ENCODE measurements at regions not wholly inside any gene's neighbourhood (a gene's known extent, or its start where the extent isn't known, plus 50 kb on each side); places are given as distances from the start of the nearest gene placed in this dataset.
"Not testable (repeated sequence)": the region's sequence is repeated elsewhere in the genome, so short reads cannot be mapped to it uniquely, and the experiment has no call there.

DNA sequence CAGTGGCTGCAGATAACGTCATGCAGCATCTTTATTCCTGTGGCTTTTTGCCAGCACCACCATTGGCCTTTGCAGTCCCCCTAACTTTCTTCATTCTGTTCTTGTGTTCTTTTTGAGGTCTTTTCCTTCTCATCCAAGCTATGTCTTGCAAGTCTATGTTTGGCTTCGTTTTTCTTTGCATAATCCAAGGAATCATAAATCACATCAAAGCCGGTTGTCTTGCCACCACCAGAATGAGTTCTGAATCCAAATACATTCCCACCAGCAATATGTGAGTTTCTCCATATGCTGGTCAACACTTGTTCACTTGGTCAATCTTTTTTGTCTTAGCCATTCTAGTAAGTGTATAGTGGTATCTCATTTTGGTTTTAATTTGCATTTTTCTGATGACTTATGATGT lies 70.6 kb upstream of the AK4 start:
- Histone ChIP-seq H3K36me3 (ENCODE audit: insufficient read depth, low read length) (no peaks in the 10 kb centered on the region), H3K9me3 (ENCODE audit: low read length) (no peaks in the 10 kb centered on the region), H3K9ac (ENCODE audit: low read length) (no peak overlapping the region), H3K27me3 (ENCODE audit: control insufficient read depth in 1 of 2, insufficient read depth in 2 of 2, low read length in 2 of 2) (no peaks in the 10 kb centered on the region), H3K4me3 (ENCODE audit: low read depth in 1 of 2, low read length in 2 of 2) (no peak overlapping the region), H3K27ac (ENCODE audit: low read depth, low read length) (no peak overlapping the region), H3K4me1 (ENCODE audit: insufficient read depth, low read length) (no peaks in the 10 kb centered on the region)

DNA sequence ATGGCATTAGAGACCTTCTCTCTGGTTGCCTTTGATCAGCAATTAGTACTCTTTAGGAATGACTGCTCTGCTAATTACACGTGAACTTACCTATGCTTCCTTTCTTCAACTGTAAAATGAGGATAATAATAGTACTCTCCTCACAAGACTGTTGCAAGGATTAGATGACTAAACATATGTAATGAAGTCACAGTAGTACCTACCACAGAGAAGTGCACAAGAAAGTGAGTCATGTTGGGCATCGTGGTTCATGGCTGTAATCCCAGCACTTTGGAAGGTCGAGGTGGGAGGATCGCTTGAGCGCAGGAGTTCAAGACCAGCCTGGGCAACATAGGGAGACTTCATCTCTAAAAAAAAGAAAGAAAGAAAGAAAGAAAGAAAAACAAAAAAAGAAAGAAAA lies 68.1 kb upstream of the AK4 start:
- H3K9me3 ChIP-seq (ENCODE audit: low read length): no peaks in the 10 kb centered on the region

DNA sequence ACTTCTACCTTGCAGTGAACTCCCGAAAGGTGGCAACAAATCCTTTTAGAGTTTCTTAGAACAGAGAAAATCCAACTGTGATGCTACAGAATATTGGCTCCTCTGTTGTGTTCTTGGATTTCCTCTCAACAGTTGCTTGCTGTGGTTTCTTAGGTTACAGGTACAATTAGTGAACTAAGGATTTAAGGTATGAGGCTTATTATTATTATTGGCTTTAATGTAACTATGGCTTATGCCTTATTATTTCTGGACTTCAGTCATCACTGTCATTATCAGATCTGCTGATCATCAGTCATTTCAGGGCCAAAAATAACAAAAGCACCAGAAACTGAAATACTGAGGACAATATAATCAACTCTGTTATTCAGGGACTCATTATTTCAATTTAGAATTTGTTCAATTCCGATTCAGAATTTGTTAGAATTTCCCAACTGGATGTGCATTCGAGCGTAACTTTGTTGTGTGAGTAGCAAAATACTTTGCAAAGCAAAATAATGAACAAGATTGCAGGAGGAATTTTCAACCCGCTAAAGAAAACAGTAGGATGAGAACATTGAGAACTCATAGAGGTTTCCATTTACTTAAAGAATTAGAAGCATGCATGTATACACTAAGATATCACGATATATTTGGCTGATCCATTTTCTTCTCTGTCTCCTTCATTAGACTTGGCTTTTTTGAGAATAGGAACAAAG lies 65.5 kb upstream of the AK4 start:
- no peak overlapping the region for H3K9ac ChIP-seq (ENCODE audit: low read length)
- H3K4me1 ChIP-seq (ENCODE audit: insufficient read depth, low read length): no peaks in the 10 kb centered on the region
- no peaks in the 10 kb centered on the region for H3K9me3 ChIP-seq (ENCODE audit: low read length)
- no peak overlapping the region for H3K4me3 ChIP-seq (ENCODE audit: low read depth in 1 of 2, low read length in 2 of 2)
- no peaks in the 10 kb centered on the region for H3K36me3 ChIP-seq (ENCODE audit: insufficient read depth, low read length)
- no peak overlapping the region for H3K27ac ChIP-seq (ENCODE audit: low read depth, low read length)
- H3K27me3 ChIP-seq (ENCODE audit: control insufficient read depth in 1 of 2, insufficient read depth in 2 of 2, low read length in 2 of 2): no peaks in the 10 kb centered on the region

More for the DNA sequence above, 68.1 kb upstream of the AK4 start:
- H3K9ac ChIP-seq (ENCODE audit: low read length): no peak overlapping the region
- H3K36me3 ChIP-seq (ENCODE audit: insufficient read depth, low read length): no peaks in the 10 kb centered on the region
- no peaks in the 10 kb centered on the region for H3K27me3 ChIP-seq (ENCODE audit: control insufficient read depth in 1 of 2, insufficient read depth in 2 of 2, low read length in 2 of 2)
- no peak overlapping the region for H3K27ac ChIP-seq (ENCODE audit: low read depth, low read length)
- no peaks in the 10 kb centered on the region for H3K4me1 ChIP-seq (ENCODE audit: insufficient read depth, low read length)
- no peak overlapping the region for H3K4me3 ChIP-seq (ENCODE audit: low read depth in 1 of 2, low read length in 2 of 2)

DNA sequence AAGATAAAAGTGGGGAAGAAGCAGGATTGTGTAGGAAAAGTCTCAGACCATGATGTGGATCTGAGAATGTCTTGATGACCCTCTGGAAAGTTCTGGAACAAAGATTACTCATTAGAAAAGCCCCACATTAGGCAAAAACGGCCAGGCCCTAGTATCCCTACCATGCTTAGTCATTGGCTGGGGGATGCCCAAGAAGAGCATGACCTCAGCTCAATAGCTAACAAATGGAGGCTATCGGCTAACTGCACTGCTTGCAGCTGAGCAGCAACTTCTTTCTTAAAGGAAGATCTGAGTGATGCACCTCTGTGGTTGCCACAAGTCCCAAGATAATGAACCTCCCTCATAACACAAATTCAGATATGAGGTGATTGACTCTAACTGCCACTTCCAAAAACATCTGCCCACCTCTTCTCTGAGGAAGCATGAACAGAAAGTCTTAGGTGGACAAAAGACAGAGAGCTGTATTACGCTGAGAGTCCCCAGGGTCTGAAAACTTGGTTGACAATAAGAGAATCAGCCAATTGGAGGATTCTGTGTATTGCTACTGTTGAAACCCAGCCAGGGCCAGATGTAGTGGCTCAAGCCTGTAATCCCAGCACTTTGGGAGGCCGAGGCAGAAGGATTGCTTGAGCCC lies 64.6 kb upstream of the AK4 start:
- no peak overlapping the region for H3K27ac ChIP-seq (ENCODE audit: low read depth, low read length)
- H3K9me3 ChIP-seq (ENCODE audit: low read length): no peaks in the 10 kb centered on the region
- H3K9ac ChIP-seq (ENCODE audit: low read length): no peak overlapping the region
- no peaks in the 10 kb centered on the region for H3K36me3 ChIP-seq (ENCODE audit: insufficient read depth, low read length)
- no peak overlapping the region for H3K4me3 ChIP-seq (ENCODE audit: low read depth in 1 of 2, low read length in 2 of 2)
- H3K4me1 ChIP-seq (ENCODE audit: insufficient read depth, low read length): no peaks in the 10 kb centered on the region
- no peaks in the 10 kb centered on the region for H3K27me3 ChIP-seq (ENCODE audit: control insufficient read depth in 1 of 2, insufficient read depth in 2 of 2, low read length in 2 of 2)

- Histone ChIP-seq H3K4me3 (ENCODE audit: low read depth in 1 of 2, low read length in 2 of 2) (no peak overlapping the region), H3K27me3 (ENCODE audit: control insufficient read depth in 1 of 2, insufficient read depth in 2 of 2, low read length in 2 of 2) (no peaks in the 10 kb centered on the region)
These were observed 63.9 kb upstream of the AK4 start for GRCh38 chr1:65084066-65084465.

DNA sequence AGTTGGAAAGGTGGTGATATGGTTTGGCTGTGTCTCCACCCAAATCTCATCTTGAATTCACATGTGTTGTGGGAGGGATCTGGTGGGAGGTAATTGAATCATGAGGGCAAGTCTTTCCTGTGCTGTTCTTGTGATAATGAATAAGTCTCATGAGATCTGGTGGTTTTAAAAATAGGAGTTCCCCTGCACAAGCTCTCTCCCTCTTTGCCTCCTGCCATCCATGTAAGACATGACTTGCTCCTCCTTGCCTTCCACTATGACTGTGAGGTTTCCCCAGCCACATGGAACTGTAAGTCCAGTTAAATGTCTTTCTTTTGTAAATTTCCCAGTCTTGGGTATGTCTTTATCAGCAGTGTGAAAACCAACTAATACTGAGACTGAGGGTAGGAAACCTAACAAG lies 60.5 kb upstream of the AK4 start:
- not testable (repeated sequence) for H3K36me3 ChIP-seq (ENCODE audit: insufficient read depth, low read length); H3K27ac ChIP-seq (ENCODE audit: low read depth, low read length); H3K4me3 ChIP-seq (ENCODE audit: low read depth in 1 of 2, low read length in 2 of 2); H3K4me1 ChIP-seq (ENCODE audit: insufficient read depth, low read length); H3K9me3 ChIP-seq (ENCODE audit: low read length); H3K9ac ChIP-seq (ENCODE audit: low read length); H3K27me3 ChIP-seq (ENCODE audit: control insufficient read depth in 1 of 2, insufficient read depth in 2 of 2, low read length in 2 of 2)

More at GRCh38 chr1:65084066-65084465, 63.9 kb upstream of the AK4 start:
- H3K36me3 ChIP-seq (ENCODE audit: insufficient read depth, low read length): no peaks in the 10 kb centered on the region
- no peaks in the 10 kb centered on the region for H3K9me3 ChIP-seq (ENCODE audit: low read length)
- H3K9ac ChIP-seq (ENCODE audit: low read length): no peak overlapping the region
- no peak overlapping the region for H3K27ac ChIP-seq (ENCODE audit: low read depth, low read length)
- no peaks in the 10 kb centered on the region for H3K4me1 ChIP-seq (ENCODE audit: insufficient read depth, low read length)

GRCh38 chr1:65090406-65090805 lies 57.6 kb upstream of the AK4 start:
- Histone ChIP-seq H3K4me3 (ENCODE audit: low read depth in 1 of 2, low read length in 2 of 2) (no peak overlapping the region), H3K27me3 (ENCODE audit: control insufficient read depth in 1 of 2, insufficient read depth in 2 of 2, low read length in 2 of 2) (no peaks in the 10 kb centered on the region), H3K36me3 (ENCODE audit: insufficient read depth, low read length) (no peaks in the 10 kb centered on the region), H3K9ac (ENCODE audit: low read length) (no peak overlapping the region), H3K9me3 (ENCODE audit: low read length) (no peaks in the 10 kb centered on the region), H3K4me1 (ENCODE audit: insufficient read depth, low read length) (no peaks in the 10 kb centered on the region), H3K27ac (ENCODE audit: low read depth, low read length) (no peak overlapping the region)

DNA sequence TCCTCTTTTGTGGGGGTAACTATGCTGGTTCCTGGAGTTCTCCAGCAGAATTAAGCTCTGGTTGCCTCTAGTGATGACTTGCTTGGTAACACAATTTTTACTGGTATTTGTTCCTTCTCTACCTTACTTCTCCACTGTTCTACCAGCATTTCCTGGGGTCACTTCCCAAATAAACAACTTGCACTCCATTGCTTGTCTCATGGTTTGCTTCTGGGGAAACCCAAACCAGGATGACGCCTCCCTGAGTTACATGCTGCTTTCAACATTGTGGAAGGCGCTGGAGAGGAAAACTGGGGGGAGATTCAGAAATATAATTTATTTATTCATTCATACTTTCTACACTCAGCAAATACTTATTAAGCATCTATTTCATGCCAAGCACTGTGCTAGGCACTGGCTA lies 55.3 kb upstream of the AK4 start:
- Histone ChIP-seq H3K27ac (ENCODE audit: low read depth, low read length) (no peak overlapping the region), H3K4me1 (ENCODE audit: insufficient read depth, low read length) (no peaks in the 10 kb centered on the region), H3K27me3 (ENCODE audit: control insufficient read depth in 1 of 2, insufficient read depth in 2 of 2, low read length in 2 of 2) (no peaks in the 10 kb centered on the region), H3K4me3 (ENCODE audit: low read depth in 1 of 2, low read length in 2 of 2) (no peak overlapping the region), H3K36me3 (ENCODE audit: insufficient read depth, low read length) (no peaks in the 10 kb centered on the region), H3K9ac (ENCODE audit: low read length) (no peak overlapping the region), H3K9me3 (ENCODE audit: low read length) (no peaks in the 10 kb centered on the region)

- H3K27me3 ChIP-seq (ENCODE audit: control insufficient read depth in 1 of 2, insufficient read depth in 2 of 2, low read length in 2 of 2): no peaks in the 10 kb centered on the region
- H3K9ac ChIP-seq (ENCODE audit: low read length): no peak overlapping the region
- no peaks in the 10 kb centered on the region for H3K9me3 ChIP-seq (ENCODE audit: low read length)
- no peak overlapping the region for H3K4me3 ChIP-seq (ENCODE audit: low read depth in 1 of 2, low read length in 2 of 2)
- H3K4me1 ChIP-seq (ENCODE audit: insufficient read depth, low read length): no peaks in the 10 kb centered on the region
- H3K27ac ChIP-seq (ENCODE audit: low read depth, low read length): no peak overlapping the region
- H3K36me3 ChIP-seq (ENCODE audit: insufficient read depth, low read length): no peaks in the 10 kb centered on the region
These were observed 50.9 kb upstream of the AK4 start for GRCh38 chr1:65097076-65097475.
